ENCODE measurements at regions not wholly inside any gene's neighbourhood (a gene's known extent, or its start where the extent isn't known, plus 50 kb on each side); places are given as distances from the start of the nearest gene placed in this dataset.

DNA sequence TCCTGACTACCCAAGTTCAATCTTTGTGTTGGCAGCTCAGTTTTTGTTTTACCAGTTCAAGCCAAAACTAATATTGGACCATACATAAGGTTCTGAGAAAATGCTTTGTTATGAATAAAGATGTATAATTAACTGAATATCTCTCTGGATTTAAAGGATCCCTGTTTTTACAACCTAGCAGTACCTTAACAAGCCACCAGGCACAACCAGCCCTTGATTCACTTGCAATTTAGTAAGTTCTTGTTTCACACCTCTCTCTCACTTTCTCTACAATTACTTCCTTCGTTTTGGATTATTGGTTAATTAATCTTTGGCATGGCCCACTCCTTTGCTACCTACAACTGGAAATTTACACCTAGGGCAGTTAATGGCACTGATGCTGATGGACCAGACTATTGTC is 531.9 kb downstream of the SQOR start:
- Histone ChIP-seq H3K9me3 (replicated peaks; ENCODE audit: control insufficient read depth, insufficient read depth, low read length) (no peaks in the 10 kb centered on the region), H2AFZ (ENCODE audit: control insufficient read depth, low read depth, low read length) (no peak overlapping the region), H3K9ac (ENCODE audit: control insufficient read depth, insufficient read depth, low read length) (no peak overlapping the region), H3K4me1 (ENCODE audit: control insufficient read depth, insufficient read depth, low read length) (no peaks in the 10 kb centered on the region), H3K79me2 (ENCODE audit: control insufficient read depth, insufficient read depth, low read length) (no peaks in the 10 kb centered on the region), H3K36me3 (ENCODE audit: control insufficient read depth in 2 of 2, insufficient read depth in 2 of 2, low read length in 1 of 2) (no peaks in the 10 kb centered on the region), H3K4me2 (ENCODE audit: control insufficient read depth, insufficient read depth) (no peak overlapping the region), H3K27ac (ENCODE audit: control insufficient read depth, insufficient read depth) (no peak overlapping the region), H4K20me1 (ENCODE audit: control insufficient read depth, insufficient read depth) (no peaks in the 10 kb centered on the region), H3K4me3 (no peak overlapping the region), H3K27me3 (replicated peaks in 1 of 2; ENCODE audit: control insufficient read depth in 2 of 2, insufficient read depth in 2 of 2, low read length in 1 of 2) (no peaks in the 10 kb centered on the region)
- RAD21 ChIA-PET (ENCODE audit: unreplicated experiment): no interaction called here
- 0% methylated on average over 1 of the region's 1 CpG for WGBS (ENCODE audit: insufficient coverage, insufficient replicate concordance, low lambda C conversion rate, missing lambda C conversion rate)
- SMC1A ChIA-PET (ENCODE audit: uncharacterized antibody, unreplicated experiment): no interaction called here
- CTCF ChIA-PET: no interaction called here
- TF ChIP-seq, protein P1, sequence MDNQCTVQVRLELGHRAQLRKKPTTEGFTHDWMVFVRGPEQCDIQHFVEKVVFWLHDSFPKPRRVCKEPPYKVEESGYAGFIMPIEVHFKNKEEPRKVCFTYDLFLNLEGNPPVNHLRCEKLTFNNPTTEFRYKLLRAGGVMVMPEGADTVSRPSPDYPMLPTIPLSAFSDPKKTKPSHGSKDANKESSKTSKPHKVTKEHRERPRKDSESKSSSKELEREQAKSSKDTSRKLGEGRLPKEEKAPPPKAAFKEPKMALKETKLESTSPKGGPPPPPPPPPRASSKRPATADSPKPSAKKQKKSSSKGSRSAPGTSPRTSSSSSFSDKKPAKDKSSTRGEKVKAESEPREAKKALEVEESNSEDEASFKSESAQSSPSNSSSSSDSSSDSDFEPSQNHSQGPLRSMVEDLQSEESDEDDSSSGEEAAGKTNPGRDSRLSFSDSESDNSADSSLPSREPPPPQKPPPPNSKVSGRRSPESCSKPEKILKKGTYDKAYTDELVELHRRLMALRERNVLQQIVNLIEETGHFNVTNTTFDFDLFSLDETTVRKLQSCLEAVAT (IDR thresholded peaks at IDR 0.05): no peak
- no peak for TF ChIP-seq SUZ12 (IDR thresholded peaks at IDR 0.05; ENCODE audit: unreplicated experiment)
- TF ChIP-seq, protein P2, sequence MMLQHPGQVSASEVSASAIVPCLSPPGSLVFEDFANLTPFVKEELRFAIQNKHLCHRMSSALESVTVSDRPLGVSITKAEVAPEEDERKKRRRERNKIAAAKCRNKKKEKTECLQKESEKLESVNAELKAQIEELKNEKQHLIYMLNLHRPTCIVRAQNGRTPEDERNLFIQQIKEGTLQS (IDR thresholded peaks at IDR 0.05; ENCODE audit: borderline replicate concordance, extremely low read depth, low read depth, low read length): no peak
- TF ChIP-seq ZNF384 (IDR thresholded peaks at IDR 0.05; ENCODE audit: borderline replicate concordance, low read depth, low read length): no peak
- TF ChIP-seq KLF5 (IDR thresholded peaks at IDR 0.05; ENCODE audit: partially characterized antibody): no peak
- TF ChIP-seq STAT3 (IDR thresholded peaks at IDR 0.05; ENCODE audit: low read depth, low read length): no peak
- TF ChIP-seq ATF7 (IDR thresholded peaks at IDR 0.05; ENCODE audit: low read depth): no peak
- TF ChIP-seq, protein P3, sequence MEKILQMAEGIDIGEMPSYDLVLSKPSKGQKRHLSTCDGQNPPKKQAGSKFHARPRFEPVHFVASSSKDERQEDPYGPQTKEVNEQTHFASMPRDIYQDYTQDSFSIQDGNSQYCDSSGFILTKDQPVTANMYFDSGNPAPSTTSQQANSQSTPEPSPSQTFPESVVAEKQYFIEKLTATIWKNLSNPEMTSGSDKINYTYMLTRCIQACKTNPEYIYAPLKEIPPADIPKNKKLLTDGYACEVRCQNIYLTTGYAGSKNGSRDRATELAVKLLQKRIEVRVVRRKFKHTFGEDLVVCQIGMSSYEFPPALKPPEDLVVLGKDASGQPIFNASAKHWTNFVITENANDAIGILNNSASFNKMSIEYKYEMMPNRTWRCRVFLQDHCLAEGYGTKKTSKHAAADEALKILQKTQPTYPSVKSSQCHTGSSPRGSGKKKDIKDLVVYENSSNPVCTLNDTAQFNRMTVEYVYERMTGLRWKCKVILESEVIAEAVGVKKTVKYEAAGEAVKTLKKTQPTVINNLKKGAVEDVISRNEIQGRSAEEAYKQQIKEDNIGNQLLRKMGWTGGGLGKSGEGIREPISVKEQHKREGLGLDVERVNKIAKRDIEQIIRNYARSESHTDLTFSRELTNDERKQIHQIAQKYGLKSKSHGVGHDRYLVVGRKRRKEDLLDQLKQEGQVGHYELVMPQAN (conservative IDR thresholded peaks at IDR 0.05): no peak
- TF ChIP-seq, protein P4, sequence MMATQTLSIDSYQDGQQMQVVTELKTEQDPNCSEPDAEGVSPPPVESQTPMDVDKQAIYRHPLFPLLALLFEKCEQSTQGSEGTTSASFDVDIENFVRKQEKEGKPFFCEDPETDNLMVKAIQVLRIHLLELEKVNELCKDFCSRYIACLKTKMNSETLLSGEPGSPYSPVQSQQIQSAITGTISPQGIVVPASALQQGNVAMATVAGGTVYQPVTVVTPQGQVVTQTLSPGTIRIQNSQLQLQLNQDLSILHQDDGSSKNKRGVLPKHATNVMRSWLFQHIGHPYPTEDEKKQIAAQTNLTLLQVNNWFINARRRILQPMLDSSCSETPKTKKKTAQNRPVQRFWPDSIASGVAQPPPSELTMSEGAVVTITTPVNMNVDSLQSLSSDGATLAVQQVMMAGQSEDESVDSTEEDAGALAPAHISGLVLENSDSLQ (IDR thresholded peaks at IDR 0.05): no peak
- TF ChIP-seq SMC3 (IDR thresholded peaks at IDR 0.05; ENCODE audit: borderline replicate concordance, low read length): no peak
- TF ChIP-seq PAX8 (IDR thresholded peaks at IDR 0.05): no peak
- TF ChIP-seq RCOR1 (conservative IDR thresholded peaks at IDR 0.05; ENCODE audit: low read depth, low read length): no peak
- no peak for TF ChIP-seq BACH1 (IDR thresholded peaks at IDR 0.05; ENCODE audit: borderline replicate concordance)
- no peak for TF ChIP-seq POLR2AphosphoS2 (IDR thresholded peaks at IDR 0.05; ENCODE audit: low read depth, low read length)
- TF ChIP-seq, protein P5, sequence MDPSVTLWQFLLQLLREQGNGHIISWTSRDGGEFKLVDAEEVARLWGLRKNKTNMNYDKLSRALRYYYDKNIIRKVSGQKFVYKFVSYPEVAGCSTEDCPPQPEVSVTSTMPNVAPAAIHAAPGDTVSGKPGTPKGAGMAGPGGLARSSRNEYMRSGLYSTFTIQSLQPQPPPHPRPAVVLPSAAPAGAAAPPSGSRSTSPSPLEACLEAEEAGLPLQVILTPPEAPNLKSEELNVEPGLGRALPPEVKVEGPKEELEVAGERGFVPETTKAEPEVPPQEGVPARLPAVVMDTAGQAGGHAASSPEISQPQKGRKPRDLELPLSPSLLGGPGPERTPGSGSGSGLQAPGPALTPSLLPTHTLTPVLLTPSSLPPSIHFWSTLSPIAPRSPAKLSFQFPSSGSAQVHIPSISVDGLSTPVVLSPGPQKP (IDR thresholded peaks at IDR 0.05; ENCODE audit: low read depth, low read length): no peak
- TF ChIP-seq ETV6 (conservative IDR thresholded peaks at IDR 0.05 in 1 of 2, IDR thresholded peaks at IDR 0.05 in 1 of 2; ENCODE audit: borderline replicate concordance in 1 of 2, low read depth in 1 of 2): no peak
- TF ChIP-seq TBL1XR1 (IDR thresholded peaks at IDR 0.05; ENCODE audit: low read depth, low read length): no peak
- no peak for TF ChIP-seq POU2F2 (IDR thresholded peaks at IDR 0.05; ENCODE audit: borderline replicate concordance, low read depth, low read length)
- TF ChIP-seq BCL11A (IDR thresholded peaks at IDR 0.05; ENCODE audit: low read depth, low read length): no peak
- ATAC-seq: no peak
- DNase-seq (ENCODE audit: low read depth, low spot score): no peak
- intact Hi-C loops (cut with micrococcal nuclease; ENCODE audit: unreplicated experiment) (no loop called here), in situ Hi-C loops (cut with MboI) (no loop called here)
- POLR2A ChIA-PET: no interaction called here
- no TSS peak for BruUV-seq (replicated peaks)
- no peak for FAIRE-seq

All from GM12878 (cell line).